Suppressor macrophage treated with lipopolysaccharide for 1 hour (primary cell): ENCODE measurements at regions not wholly inside any gene's neighbourhood (a gene's known extent, or its start where the extent isn't known, plus 50 kb on each side); places are given as distances from the start of the nearest gene placed in this dataset.

Experiments
- DNase-seq, 3 donors: peaks; one replicate each; pipeline ENCODE4 v3.0.0-alpha.2; 2020 to 2022

GRCh38 chr20:39433466-39433865 is 471.3 kb downstream of the DHX35 start:
- DNase-seq: no peak

- peak in 1 of 3 donors; percentile 1 for DNase-seq
These were observed 469.1 kb downstream of the DHX35 start for GRCh38 chr20:39431091-39431880.

GRCh38 chr20:39429726-39430125 is 467.6 kb downstream of the DHX35 start:
- DNase-seq: no peak

DNA sequence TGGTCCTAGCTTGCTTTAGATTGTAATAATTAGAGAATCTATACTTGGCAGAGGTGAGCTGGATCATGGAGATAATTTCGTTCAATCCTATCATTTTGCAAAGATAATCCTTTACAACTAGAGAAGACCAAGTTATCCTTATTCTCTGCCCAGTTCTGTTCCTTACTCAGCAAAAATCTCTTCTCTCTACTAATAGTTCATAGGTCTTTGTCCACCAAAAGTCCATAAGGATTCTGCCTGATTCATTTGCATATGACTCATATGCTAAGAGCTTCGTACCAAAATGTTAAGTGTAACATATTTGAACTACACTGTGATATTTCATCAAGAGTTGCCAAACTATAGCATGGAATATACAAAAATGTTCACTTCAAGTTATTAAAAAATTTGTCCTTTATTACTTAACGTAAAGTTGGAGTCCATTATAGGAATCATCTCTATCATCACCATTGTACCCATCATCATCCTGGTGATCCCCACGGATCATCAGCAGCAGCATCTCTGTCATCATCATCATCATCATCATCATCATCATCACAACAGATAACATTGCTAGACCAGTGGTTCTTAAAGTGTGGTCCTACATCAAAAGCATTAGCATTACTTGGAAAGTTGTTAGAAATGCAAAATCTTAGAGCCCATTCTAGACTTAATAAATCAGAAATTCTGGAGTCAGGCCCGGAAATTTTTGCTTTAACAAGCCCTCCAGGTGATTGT is 463.0 kb downstream of the DHX35 start:
- DNase-seq: no peak

GRCh38 chr20:39421571-39422105 is 459.5 kb downstream of the DHX35 start:
- no peak for DNase-seq

GRCh38 chr20:39412091-39412490 is 449.9 kb downstream of the DHX35 start:
- DNase-seq: no peak

- no peak for DNase-seq
These were observed 437.3 kb downstream of the DHX35 start for GRCh38 chr20:39399463-39399862.

GRCh38 chr20:39398656-39399055 is 436.5 kb downstream of the DHX35 start:
- no peak for DNase-seq

- DNase-seq: no peak
These were observed 435.5 kb downstream of the DHX35 start for GRCh38 chr20:39397646-39398045.

GRCh38 chr20:39395478-39396291 is 433.5 kb downstream of the DHX35 start:
- no peak for DNase-seq

DNA sequence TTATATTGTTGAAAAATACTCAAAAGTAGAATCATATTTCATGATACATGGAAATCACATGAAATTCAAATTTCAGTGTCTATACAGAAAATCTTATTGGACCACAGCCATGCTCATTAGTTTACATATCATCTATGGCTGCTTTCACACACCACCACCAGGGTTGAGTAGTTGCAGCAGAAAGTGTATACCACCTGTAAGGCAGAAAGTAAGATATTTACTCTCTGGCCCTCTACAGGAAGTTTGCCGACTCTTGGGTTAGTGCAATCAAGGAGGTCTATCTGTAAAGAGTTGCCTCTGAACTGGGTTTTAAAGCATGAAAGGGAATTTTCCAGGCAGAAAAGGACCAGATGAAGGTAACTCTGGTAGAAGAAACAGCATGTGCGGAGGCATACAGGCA is 432.3 kb downstream of the DHX35 start:
- no peak for DNase-seq

GRCh38 chr20:39390186-39390585 is 428.0 kb downstream of the DHX35 start:
- DNase-seq: no peak

DNA sequence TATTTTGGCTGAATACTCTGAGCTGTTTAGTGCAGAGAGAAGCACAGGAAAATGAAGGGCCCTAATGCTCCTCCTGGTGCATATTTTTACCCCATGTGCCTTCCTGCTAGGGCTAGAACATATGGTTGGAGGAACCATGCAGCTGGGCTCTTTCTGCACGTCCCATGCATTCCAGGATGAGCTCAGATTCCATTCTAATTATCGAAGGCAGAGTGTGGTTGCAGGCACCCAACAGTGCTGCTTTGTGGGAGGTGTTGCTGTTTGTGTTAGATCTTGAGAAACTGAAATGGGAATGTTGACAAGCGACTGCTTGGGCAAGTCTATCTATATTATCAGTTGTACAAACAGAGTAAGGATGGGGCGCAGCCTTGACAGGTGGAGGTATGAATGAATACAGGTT is 419.5 kb downstream of the DHX35 start:
- no peak for DNase-seq

GRCh38 chr20:39378776-39379175 is 416.6 kb downstream of the DHX35 start:
- DNase-seq: no peak

DNA sequence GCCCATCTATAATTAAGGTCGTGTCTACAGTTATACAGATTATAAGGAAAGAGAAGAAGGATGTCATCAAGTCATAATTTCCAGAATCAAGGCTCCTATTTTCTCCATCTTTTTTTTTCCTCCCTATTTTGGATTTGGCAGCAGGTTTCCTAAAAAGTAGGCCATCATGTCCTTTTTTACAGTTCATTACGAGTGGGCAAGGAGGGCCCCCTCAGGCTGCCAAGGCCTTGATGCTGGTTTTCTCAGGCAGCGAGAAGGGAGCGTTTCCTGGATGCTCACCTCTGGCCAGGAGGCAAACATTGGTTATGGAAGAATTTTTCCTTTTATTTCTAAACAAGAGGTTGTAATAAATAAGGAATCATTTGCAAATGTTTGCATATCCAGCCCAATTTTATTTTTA is 414.6 kb downstream of the DHX35 start:
- DNase-seq: no peak

- DNase-seq: no peak
These were observed 402.2 kb downstream of the DHX35 start for GRCh38 chr20:39364320-39364719.

DNA sequence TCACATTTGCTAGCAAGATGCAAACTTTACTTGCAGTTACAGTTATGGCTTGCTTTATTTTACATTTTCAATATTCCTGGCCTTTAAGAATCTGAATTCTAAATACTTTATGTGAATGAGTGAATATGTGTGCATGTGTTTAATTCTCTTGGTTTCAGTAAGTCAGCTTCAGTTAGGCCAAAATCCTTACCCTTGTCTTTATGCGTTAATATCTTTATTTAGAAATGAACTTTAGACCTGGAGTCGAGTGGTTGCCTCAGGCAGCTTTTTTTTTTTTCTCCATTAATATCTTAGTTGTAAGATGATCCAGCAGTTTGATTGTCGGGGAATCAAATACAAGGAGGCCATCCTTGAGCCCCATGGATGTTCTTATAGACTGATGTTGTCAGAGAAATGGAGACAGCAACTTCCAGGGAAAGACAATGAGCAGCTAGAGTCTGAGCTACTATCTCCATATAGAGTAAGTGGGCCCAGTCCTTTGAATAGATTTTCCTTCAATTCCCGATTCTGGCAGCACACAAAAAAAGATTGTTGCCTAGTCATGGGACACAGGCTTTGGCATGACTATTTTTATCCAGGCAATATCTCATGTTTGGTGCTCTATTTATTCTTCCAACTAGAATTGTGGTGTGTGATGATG is 398.0 kb downstream of the DHX35 start:
- DNase-seq: no peak

DNA sequence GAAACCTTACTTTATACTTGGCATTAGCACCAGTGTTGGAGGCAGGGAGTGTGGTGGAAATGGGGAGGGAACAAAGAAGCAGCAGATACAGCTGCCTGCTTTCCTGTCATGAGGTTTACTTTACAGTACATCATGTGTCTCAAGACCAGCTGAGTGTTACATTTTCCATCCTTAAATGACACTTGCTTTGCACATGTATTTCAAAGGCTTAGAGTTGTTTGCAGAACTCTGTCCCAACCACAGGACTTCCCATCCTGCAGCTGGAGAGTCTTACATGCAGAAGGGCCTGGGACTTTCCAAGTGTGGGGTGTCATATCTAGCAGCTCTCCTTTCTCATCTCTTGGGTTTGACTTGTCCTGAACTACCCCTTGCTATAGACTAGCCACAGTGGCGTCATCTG is 395.9 kb downstream of the DHX35 start:
- peak; percentile 52 to 68 (median 59) for DNase-seq

- peak; percentile 18 to 26 (median 21) for DNase-seq
These were observed 394.8 kb downstream of the DHX35 start for GRCh38 chr20:39356908-39357307.

- DNase-seq: no peak
These were observed 387.1 kb downstream of the DHX35 start for GRCh38 chr20:39349240-39349639.

DNA sequence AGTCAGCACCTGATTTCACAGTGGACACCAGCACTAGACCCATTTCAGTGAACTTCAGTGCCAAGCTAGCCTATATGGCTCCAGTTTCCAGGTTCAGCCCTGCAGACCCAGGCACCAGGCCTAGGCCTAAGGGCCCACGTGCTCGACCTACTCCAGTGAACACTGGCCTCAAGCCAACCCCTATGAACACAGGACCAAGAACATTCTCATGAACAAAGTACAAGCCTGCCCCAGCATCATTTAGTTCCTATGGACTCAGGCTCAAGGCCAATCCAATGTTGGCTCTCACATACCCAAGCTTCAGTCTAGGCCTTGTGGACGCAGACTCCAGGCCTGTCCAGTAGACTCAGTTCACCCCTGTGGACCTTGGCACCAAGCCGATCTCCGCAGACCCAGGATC is 385.5 kb downstream of the DHX35 start:
- no peak for DNase-seq

- no peak for DNase-seq
These were observed 380.3 kb downstream of the DHX35 start for GRCh38 chr20:39342463-39342862.
